Body of pancreas (tissue), 4 donors: ENCODE measurements at regions not wholly inside any gene's neighbourhood (a gene's known extent, or its start where the extent isn't known, plus 50 kb on each side); places are given as distances from the start of the nearest gene placed in this dataset.

ENCODE experiments used
- ATAC-seq: fragments of 150-250 bp; one replicate; pipeline ENCODE4 v1.9.1; 2016
- DNase-seq, 4 donors: peaks; one replicate each; pipeline ENCODE4 v3.0.0-alpha.2; 2019
- H3K27ac ChIP-seq, 4 donors: fragments of 200-600 bp; sonication (generic); 1 replicate in 3 of 4; 2 replicates in 1 of 4; pipeline versions ENCODE4 v1.5.1 to v1.6.1; 2016 to 2019; ENCODE audit warnings: mild to moderate bottlenecking in 1 of 4, mixed read lengths in 1 of 4, moderate library complexity in 1 of 4
- H3K27me3 ChIP-seq, 2 donors: fragments of 200-600 bp; sonication (generic); one replicate each; pipeline ENCODE4 v1.6.0; 2016; ENCODE audit warnings: mild to moderate bottlenecking in 1 of 2
- H3K36me3 ChIP-seq, 2 donors: fragments of 200-600 bp; sonication (generic); replicated peaks in 1 of 2; 2 replicates each; pipeline ENCODE4 v1.5.1; 2016; ENCODE audit warnings: low read depth in 2 of 2; ENCODE audit not compliant: insufficient read depth in 1 of 2
- H3K4me1 ChIP-seq: fragments of 200-600 bp; sonication (generic); one replicate; pipeline ENCODE4 v1.6.0; 2016
- H3K4me3 ChIP-seq, 2 donors: fragments of 200-600 bp; sonication (generic); 1 replicate in 1 of 2; 2 replicates in 1 of 2; pipeline ENCODE4 v1.5.1; 2016 to 2019
- H3K9me3 ChIP-seq, 3 donors: fragments of 200-600 bp; sonication (generic); 1 replicate in 2 of 3; 2 replicates in 1 of 3; pipeline ENCODE4 v1.5.1; 2016
- CTCF ChIP-seq, 7 experiments: fragments of 450-650 bp in 4 of 7; fragments of 200-600 bp in 3 of 7; sonication (generic) in 3 of 7; IDR thresholded peaks; one replicate each; pipeline ENCODE4 v1.5.1; 2016 to 2019; ENCODE audit warnings: antibody characterized with exemption in 7 of 7
- POLR2A ChIP-seq, 3 donors: fragments of 450-650 bp; IDR thresholded peaks; one replicate each; pipeline ENCODE4 v1.6.1; 2016; ENCODE audit warnings: antibody characterized with exemption in 3 of 3, mild to moderate bottlenecking in 2 of 3
- WGBS, 2 donors: methylation state at CpG; one replicate each; pipeline ENCODE4 v1.1.5; 2017; 5-methylcytosine and 5-hydroxymethylcytosine counted together
- intact Hi-C: fragments of 100-400 bp; cut with DNase I; formaldehyde crosslinking; loops from one replicate; pipeline ENCODE4 v1.15.1; 2023

GRCh38 chr10:123585477-123586445, 80.4 kb upstream of the GPR26 start:
- no peak for TF ChIP-seq POLR2A (IDR thresholded peaks at IDR 0.05)
- TF ChIP-seq CTCF (IDR thresholded peaks at IDR 0.05): no peak
- Histone ChIP-seq H3K36me3 (no peaks in the 10 kb centered on the region), H3K27ac (no peak overlapping the region), H3K4me1 (peaks cover 8% of the 10 kb centered on the region), H3K27me3 (peaks cover 0 to 4% of the 10 kb centered on the region in 2 donors), H3K4me3 (no peak overlapping the region), H3K9me3 (no peaks in the 10 kb centered on the region)
- no peak for DNase-seq
- intact Hi-C loops: no loop called here
- ATAC-seq: no peak
- WGBS, 2 donors: 54 to 68% methylated on average over 12 of the region's 12 CpGs

- ATAC-seq: no peak
- no peak for TF ChIP-seq CTCF (IDR thresholded peaks at IDR 0.05)
- TF ChIP-seq POLR2A (IDR thresholded peaks at IDR 0.05): no peak
- no peak for DNase-seq
- no peak overlapping the region for H3K4me3 ChIP-seq
- H3K4me1 ChIP-seq: peaks cover 8% of the 10 kb centered on the region
- intact Hi-C loops: no loop called here
- no peaks in the 10 kb centered on the region for H3K36me3 ChIP-seq
- no peaks in the 10 kb centered on the region for H3K9me3 ChIP-seq
- H3K27ac ChIP-seq: no peak overlapping the region
- peaks cover 0 to 4% of the 10 kb centered on the region in 2 donors for H3K27me3 ChIP-seq
- 67 to 82% methylated on average over 3 of the region's 3 CpGs for WGBS, 2 donors
Observed at GRCh38 chr10:123587110-123587509, 79.0 kb upstream of the GPR26 start.

GRCh38 chr10:123588386-123588914, 77.7 kb upstream of the GPR26 start:
- Histone ChIP-seq H3K27me3 (no peaks in the 10 kb centered on the region), H3K9me3 (no peaks in the 10 kb centered on the region), H3K36me3 (no peaks in the 10 kb centered on the region), H3K4me1 (peaks cover 7% of the 10 kb centered on the region), H3K4me3 (no peak overlapping the region), H3K27ac (no peak overlapping the region)
- DNase-seq: no peak
- intact Hi-C loops: no loop called here
- no peak for ATAC-seq
- WGBS, 2 donors: 36 to 42% methylated on average over 7 of the region's 7 CpGs
- TF ChIP-seq CTCF (IDR thresholded peaks at IDR 0.05) (no peak), POLR2A (IDR thresholded peaks at IDR 0.05) (no peak)

GRCh38 chr10:123595661-123596060, 70.5 kb upstream of the GPR26 start:
- no peak for TF ChIP-seq CTCF (IDR thresholded peaks at IDR 0.05)
- no peak for TF ChIP-seq POLR2A (IDR thresholded peaks at IDR 0.05)
- no peak for ATAC-seq
- no peaks in the 10 kb centered on the region for H3K9me3 ChIP-seq
- WGBS, 2 donors: 7 to 22% methylated on average over 2 of the region's 2 CpGs
- no peaks in the 10 kb centered on the region for H3K4me1 ChIP-seq
- no peak for DNase-seq
- intact Hi-C loops: no loop called here
- no peak overlapping the region for H3K4me3 ChIP-seq
- no peaks in the 10 kb centered on the region for H3K27me3 ChIP-seq
- H3K36me3 ChIP-seq: no peaks in the 10 kb centered on the region
- no peak overlapping the region for H3K27ac ChIP-seq
